Body of pancreas (tissue), 4 donors: ENCODE measurements at regions not wholly inside any gene's neighbourhood (a gene's known extent, or its start where the extent isn't known, plus 50 kb on each side); places are given as distances from the start of the nearest gene placed in this dataset.

Source experiments
- CTCF ChIP-seq, 7 experiments: fragments of 450-650 bp in 4 of 7; fragments of 200-600 bp in 3 of 7; sonication (generic) in 3 of 7; IDR thresholded peaks; one replicate each; pipeline ENCODE4 v1.5.1; 2016 to 2019; ENCODE audit warnings: antibody characterized with exemption in 7 of 7
- POLR2A ChIP-seq, 3 donors: fragments of 450-650 bp; IDR thresholded peaks; one replicate each; pipeline ENCODE4 v1.6.1; 2016; ENCODE audit warnings: antibody characterized with exemption in 3 of 3, mild to moderate bottlenecking in 2 of 3

DNA sequence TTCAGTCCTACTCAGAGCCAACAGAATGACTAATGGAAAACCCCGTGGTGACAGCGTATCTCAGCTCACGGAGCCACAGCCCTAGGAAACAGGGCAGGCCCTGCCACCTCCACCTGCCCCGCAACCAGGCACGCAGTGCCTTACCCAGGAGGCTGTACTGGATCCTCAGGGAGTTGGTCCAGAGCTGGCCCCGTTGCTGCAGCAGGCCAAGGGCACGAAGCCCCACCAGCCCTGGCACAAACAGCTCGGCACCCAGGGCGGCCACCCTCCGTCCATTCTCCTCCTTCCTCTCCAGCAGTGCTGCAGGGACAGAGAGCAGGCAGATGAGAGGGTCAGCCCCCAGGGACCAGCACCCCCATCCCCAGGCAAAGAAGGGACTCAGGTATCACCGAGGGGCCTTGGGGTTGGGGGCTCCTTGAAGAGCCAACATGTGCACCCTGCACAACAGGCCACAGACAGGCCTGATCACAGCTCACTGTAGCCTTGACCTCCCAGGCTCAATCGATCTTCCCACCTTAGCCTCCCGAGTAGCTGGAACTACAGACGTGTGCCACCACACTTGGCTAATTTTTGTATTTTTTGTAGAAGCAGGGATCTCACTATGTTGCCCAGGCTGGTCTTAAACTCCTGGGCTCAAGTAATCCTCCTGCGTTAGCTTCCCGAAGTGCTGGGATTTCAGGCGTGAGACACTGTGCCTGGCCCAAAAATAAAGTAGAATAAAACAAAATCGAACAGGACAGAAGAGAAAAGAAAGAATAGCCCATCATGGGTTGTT is 115.7 kb downstream of the RMI2 start:
- TF ChIP-seq CTCF (IDR thresholded peaks at IDR 0.05): no peak
- no peak for TF ChIP-seq POLR2A (IDR thresholded peaks at IDR 0.05)
